HG02852 (cell line): ENCODE measurements at regions not wholly inside any gene's neighbourhood (a gene's known extent, or its start where the extent isn't known, plus 50 kb on each side); places are given as distances from the start of the nearest gene placed in this dataset.

Source experiments
- ATAC-seq: cut with Tn5 transposase; IDR thresholded peaks from one replicate; pipeline ENCODE4 v1.9.1; 2021; ENCODE audit warnings: mild to moderate bottlenecking, moderate library complexity; ENCODE audit not compliant: unreplicated experiment

DNA sequence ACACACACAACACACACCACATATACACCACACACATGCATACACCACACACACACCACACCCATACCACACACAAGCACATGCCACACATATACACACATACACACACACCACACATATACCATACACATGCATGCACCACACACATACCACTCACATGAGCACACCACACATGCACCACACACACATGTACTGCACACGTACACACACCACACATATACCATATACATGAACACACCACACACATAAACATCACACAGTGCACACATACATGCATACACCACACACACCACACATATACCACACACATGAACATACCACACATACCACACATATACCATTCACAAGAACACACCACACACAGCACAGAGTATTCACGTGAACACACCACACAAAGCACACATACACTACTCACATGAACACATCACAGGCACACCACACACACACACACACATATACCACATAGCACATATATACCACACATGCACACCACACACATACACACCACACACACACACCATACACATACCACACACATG is 219.9 kb upstream of the RAB6C start:
- ATAC-seq: no peak

DNA sequence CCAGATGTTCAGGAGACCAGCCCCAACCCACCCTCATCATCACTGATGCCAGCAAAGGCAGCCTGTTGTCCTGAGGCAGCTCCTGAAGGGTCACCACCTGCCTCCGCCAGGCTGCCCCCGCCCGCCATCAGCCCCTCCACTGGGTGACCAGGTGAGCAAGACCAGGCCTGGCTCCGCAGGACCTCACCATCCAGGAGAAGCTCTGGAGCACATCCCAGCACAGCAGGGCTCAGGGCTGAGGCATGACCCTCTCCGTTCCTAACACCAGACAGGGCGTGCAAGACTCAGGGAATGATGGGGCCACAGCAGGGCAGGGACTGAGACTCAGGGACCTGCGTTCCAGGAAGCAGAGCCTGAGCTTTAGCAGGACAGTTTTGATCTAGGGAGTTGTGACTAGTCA is 218.8 kb upstream of the RAB6C start:
- no peak for ATAC-seq

GRCh38 chr2:129761569-129762021 is 217.9 kb upstream of the RAB6C start:
- no peak for ATAC-seq

GRCh38 chr2:129762386-129763189 is 216.9 kb upstream of the RAB6C start:
- no peak for ATAC-seq

DNA sequence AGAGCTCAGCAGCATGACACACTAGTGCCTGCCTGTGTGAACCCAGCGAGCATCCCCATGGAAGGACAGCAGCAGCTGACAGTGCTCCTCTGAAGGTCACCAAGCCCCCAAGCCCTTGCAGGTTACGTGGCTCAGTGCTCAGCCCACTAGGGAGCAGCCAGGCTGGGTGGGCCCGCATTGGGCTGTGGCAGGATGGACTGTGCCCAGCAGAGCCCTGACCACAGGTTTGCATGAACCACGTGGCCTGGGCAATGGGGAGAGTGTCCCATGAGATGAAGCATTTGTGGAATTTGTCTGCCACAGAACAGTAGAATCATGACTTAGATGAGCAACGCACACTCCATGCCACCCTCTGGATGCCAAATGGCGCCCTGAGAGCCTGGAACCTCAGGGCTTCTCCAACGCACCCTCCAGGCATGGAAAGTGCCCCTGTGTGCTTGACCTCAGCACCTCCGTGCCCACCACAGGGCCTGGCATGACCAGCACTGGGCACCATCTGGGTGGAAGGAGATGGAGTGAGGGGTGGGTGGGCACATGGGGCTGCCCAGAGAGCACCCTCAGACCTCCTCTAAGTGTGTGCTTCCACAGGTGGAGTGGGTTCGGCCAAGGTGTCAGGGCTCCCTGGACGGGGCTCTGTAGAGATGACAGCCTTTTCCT is 216.1 kb upstream of the RAB6C start:
- ATAC-seq: no peak

DNA sequence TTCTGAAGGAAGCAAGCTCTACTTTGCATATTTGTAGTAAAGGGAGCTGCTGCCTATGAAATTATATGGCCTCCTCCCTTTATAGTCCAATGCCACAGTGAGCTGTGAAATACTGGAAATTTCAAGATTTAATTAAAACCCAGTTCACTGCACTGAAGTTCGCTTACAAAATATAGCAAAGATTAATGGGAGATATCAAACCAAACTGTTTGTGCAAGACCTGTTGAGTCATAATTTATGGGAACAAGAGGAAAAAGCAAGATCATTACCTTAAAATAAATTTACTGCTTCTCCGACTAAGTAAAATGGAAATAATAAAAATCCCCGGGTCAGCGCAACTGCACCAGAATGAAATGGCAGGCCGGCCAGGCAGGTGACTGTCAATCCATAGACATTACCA is 215.5 kb upstream of the RAB6C start:
- no peak for ATAC-seq

DNA sequence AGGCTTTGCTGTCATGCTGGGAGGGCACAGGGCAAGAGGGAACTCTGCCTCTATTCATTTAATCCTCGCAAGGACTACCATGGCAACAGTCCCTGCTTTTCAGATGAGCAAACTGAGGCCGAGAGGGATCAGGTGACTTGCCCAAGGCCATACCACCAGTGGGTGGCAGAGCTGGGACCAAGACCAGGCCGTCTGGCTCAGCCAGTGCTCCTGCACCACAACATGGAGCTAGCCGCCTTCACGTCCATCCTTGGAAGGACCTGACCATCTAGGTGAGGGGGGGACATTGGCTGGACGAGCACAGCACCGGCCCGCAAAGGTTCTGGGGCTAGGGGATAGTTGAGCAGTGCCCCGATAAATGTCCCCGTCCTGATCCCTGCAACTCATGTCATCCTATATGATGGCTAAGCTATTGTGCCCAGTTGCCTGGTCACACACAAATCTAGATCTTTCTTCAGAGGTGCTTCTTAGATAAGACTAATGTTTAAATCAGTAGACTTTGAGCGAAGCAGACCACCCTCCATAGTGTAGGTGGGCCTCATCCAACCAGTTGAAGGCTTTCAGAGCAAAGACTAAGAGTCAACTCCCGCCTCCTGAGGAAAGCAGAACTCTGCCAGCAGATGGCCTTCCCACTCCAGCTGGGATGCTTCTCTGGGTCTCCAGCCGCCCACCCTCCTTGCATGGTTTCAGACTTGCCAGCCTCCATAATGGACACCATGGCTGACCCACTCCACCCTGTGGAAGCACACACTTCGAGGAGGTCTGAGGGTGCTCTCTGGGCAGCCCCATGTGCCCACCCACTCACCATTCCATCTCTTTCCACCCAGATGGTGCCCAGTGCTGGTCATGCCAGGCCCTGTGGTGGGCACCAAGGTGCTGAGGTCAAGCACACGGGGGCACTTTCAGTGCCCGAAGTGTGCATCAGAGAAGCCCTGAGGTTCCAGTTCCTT is 214.8 kb upstream of the RAB6C start:
- no peak for ATAC-seq

GRCh38 chr2:129765326-129765677 is 214.2 kb upstream of the RAB6C start:
- ATAC-seq: no peak

DNA sequence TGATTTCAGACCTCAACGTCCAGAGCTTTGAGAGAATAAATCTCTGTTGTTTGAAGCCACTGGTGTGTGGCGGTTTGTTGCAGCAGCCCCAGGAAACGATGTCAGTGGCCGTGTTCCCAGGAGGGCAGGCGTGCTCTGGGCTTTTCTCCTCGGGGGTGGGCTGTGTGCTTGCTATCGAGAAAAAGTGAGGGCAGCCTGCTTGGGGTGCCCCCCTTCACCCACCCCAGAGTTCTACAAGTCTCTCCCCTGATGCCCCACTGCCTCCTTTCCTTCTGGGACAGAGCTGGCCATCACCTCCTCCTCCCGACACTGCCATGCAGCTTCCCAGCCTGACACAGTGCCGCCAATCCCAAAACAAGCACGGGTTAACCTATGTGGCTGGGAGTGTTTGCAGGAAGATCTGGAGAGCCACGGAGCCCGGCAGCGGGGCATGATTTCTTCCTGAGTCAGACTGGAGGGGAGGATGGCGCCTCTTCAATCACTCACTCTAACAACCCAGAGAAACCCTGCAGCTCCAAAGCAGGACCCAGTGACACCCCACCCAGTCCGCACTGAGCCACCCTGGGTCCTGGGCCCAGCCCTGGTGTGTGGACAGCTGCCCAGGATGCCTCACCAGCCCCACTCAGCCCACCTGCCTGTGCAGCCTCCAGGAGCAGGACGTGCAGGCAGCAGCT is 213.7 kb upstream of the RAB6C start:
- no peak for ATAC-seq

GRCh38 chr2:129766374-129766993 is 213.0 kb upstream of the RAB6C start:
- ATAC-seq: no peak

DNA sequence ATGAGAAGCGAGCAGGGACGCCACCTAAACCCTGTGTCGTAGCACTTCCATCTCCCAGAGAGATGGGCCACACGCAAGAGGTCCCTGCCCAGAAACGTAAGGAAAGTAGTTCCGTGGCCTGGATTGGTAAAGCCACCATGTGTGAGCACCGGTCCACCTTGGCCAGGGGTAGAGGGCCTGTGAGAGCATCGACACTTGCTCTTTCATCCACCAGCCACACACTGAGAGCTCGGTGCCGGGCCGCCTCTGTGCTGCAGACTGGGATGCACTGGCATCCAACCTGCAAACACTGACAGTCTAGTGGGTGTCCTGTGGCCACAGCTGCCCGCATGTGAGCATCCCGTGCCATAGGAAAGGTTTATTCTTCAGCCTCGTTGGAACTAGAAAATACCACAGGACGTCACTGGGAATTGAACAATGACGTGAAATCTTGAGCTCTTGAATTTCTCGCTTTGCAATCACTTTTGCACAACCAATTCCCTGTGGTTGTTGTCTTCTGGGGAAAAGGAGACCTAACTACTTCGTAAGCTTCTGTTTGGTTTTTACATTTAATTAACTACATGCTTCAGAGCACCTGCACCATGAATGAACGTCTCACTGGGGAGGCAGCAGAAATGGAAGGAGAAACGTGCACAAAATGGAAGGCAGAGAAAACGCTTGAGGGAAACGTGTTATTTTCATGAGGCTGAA is 212.0 kb upstream of the RAB6C start:
- no peak for ATAC-seq

DNA sequence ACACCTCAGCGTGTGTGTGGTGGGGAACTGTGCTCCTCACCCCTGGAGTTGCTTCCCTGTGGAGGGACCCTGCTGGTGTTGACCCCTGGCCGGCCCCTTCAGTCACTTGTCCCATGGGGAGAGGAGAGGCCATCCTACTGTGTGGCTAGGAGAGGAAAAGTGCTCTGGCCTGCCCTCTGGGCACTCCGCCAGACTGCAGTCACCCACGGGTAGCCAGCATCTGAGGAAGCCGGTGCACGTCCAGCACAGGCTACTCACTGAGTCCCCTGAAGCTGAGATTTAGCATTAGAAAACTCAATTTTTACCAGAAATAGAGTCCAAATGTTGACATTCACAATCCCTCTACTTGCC is 211.5 kb upstream of the RAB6C start:
- no peak for ATAC-seq

DNA sequence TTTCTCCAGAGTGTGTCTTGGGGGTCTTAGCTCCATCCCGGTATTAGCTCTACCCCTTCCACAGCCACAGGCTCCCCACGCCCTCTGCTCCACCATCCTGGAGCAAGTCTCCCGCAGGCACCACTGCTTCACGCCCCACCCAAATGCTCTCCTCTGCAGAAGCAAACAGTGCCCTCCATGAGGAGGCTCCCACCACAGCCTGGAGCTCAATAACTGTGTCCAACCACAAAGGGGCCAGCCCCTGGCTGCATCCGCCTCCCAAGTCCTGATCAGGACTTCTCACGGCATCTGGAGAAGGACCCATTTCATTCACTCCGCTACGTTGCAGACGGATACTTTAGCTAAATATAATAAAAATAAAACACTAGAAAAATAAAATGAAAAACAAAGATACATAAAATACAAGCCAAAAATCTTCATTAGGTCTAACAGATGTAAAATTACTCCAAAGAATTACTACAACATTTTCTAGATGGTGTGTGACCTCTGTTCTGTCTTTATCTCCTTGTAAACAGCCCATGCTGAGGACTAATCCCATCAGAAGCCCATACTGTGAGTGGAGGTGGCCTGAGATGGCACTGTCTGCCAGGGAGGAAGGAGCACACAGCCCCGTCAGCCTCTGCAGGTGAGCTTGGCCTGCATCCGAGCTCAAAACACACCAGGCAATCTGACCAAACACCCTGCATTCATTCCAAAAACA is 210.8 kb upstream of the RAB6C start:
- ATAC-seq: no peak

DNA sequence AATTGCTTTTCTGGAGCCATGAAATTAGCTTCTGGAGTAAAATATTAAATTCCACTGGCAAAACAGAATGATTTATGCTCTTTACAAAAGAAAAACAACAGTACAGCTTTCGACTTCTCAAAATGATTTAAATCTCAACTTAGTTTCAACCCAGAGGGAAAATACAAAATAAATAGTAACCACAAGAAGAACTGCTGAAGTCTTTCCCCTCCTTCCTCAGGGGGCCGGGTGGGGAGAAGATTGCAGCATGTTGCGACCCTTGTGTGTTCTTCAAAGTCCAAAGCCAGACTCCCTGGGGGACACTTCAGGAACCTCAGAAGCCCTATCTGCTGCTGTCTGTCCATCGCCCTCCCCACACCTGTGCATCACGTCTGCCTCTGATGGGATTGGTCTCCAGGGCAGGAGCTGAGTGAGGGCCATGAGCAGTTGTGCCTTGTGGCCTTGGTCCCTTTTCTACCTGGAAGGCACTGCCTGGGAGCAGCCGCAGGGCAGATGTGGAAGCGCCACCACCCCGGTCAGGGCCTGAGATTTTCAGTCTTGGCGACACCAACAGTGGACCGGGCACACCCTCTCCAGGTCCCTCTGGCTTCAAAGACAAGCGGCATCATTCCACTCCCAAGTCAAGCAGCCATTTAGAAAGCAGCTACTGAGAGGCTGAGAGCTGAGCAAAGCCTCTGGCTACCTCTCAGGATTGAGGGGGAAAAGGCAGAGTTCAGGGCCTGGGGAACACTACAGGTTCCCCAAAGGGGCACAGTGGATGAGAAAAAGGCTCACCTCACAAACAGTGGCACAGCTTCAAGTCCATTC is 210.1 kb upstream of the RAB6C start:
- ATAC-seq: no peak

GRCh38 chr2:129771418-129772189 is 207.9 kb upstream of the RAB6C start:
- no peak for ATAC-seq

- ATAC-seq: no peak
These were observed 207.3 kb upstream of the RAB6C start for GRCh38 chr2:129772190-129772579.

DNA sequence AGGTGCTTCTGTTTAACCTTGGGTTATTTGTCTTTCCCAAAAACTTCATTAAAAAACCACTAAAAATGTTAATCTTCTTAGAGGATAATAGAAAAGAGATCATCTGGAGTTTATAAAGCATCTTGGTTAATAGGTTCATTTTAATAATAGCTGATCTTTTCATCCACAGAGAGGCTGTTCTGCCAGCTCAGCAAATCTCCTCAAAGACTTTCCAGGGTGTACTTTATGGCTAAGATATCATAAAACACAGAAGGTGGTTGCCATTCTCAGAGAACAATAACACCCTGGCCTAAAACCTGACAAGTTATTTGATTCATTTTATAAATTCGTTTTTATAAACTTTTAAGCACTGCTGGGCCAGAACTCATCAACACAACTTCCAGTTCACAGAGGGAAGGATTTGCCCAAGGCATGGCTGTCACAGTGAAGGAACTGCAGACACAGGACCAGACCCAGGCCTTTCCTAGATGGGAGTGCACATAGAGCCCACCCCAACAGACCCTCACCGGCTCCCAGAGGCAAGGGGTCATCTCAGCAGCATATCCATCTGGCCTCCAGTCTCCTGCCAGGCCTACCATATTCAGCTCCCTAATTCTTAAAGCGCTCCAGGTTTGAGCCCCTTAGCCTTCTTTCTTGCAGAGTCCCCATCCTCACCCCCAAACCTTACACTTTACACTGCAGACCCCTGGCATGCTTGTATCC is 203.4 kb upstream of the RAB6C start:
- no peak for ATAC-seq
